OCI-LY1 (cell line): ENCODE measurements at regions not wholly inside any gene's neighbourhood (a gene's known extent, or its start where the extent isn't known, plus 50 kb on each side); places are given as distances from the start of the nearest gene placed in this dataset.

Experiments
- EZH2 ChIP-seq: fragments of 200-600 bp; sonication (generic), shearing (Covaris generic); IDR thresholded peaks from 2 replicates; pipeline ENCODE4 v1.8.0; 2017; ENCODE audit warnings: borderline replicate concordance, mixed run types, mild to moderate bottlenecking, antibody characterized with exemption, low read length, moderate library complexity, mixed read lengths
- TF ChIP-seq, protein P1 (sequence below): fragments of 200-600 bp; sonication (generic), shearing (Covaris generic); IDR thresholded peaks from 2 replicates; pipeline ENCODE4 v1.5.1; 2017; ENCODE audit warnings: mild to moderate bottlenecking, antibody characterized with exemption, low read length, moderate library complexity, mixed read lengths

DNA sequence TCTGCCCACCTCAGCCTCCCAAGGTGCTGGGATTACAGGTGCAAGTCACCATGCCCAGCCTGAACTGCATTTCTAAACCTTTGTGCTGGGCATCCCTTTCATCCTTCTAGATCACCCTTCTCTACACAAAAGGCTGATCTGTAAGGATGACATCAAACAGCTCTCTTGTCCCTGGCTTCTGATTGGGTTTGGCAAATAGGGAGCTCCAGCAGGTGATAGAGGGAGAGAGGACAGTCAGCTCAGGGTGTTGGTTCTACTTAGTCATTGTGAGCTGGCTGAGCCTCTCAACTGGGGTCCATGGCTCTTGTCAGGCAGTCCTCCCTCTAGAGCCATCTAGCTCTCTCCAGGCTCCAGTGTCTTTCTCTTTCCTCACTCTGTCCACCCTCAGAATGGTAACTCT, 237.6 kb upstream of the JARID2 start:
- TF ChIP-seq, protein P1, sequence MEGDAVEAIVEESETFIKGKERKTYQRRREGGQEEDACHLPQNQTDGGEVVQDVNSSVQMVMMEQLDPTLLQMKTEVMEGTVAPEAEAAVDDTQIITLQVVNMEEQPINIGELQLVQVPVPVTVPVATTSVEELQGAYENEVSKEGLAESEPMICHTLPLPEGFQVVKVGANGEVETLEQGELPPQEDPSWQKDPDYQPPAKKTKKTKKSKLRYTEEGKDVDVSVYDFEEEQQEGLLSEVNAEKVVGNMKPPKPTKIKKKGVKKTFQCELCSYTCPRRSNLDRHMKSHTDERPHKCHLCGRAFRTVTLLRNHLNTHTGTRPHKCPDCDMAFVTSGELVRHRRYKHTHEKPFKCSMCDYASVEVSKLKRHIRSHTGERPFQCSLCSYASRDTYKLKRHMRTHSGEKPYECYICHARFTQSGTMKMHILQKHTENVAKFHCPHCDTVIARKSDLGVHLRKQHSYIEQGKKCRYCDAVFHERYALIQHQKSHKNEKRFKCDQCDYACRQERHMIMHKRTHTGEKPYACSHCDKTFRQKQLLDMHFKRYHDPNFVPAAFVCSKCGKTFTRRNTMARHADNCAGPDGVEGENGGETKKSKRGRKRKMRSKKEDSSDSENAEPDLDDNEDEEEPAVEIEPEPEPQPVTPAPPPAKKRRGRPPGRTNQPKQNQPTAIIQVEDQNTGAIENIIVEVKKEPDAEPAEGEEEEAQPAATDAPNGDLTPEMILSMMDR: no peak
- TF ChIP-seq EZH2: no peak
